GM23338 (cell line): ENCODE measurements at regions not wholly inside any gene's neighbourhood (a gene's known extent, or its start where the extent isn't known, plus 50 kb on each side); places are given as distances from the start of the nearest gene placed in this dataset.

Experiments
- ATAC-seq: fragments of 200-7000 bp; cut with Tn5 transposase; 3 replicates; pipeline ENCODE4 v1.9.1; 2020
- DNase-seq: peaks from one replicate; pipeline ENCODE4 v3.0.0-alpha.2; 2015; ENCODE audit warnings: low spot score
- H2AFZ ChIP-seq: fragments of 200-600 bp; sonication (generic); 2 replicates; pipeline ENCODE4 v1.8.0; 2016; ENCODE audit warnings: antibody characterized with exemption, mild to moderate bottlenecking, moderate library complexity
- H3F3A ChIP-seq: fragments of 200-600 bp; sonication (generic); replicated peaks from 2 replicates; pipeline ENCODE4 v1.8.0; 2017; ENCODE audit warnings: antibody characterized with exemption, mixed run types, low read depth
- H3K27ac ChIP-seq: fragments of 200-600 bp; sonication (generic); 2 replicates; pipeline ENCODE4 v1.6.1; 2016; ENCODE audit warnings: low read depth
- H3K27me3 ChIP-seq: fragments of 200-600 bp; sonication (generic); 2 replicates; pipeline ENCODE4 v1.8.0; 2016; ENCODE audit warnings: mild to moderate bottlenecking, mixed run types, moderate library complexity; ENCODE audit not compliant: insufficient read depth
- H3K36me3 ChIP-seq: fragments of 200-600 bp; sonication (generic); 2 replicates; pipeline ENCODE4 v1.8.0; 2016; ENCODE audit warnings: mild to moderate bottlenecking; ENCODE audit not compliant: insufficient read depth
- H3K4me1 ChIP-seq: fragments of 200-600 bp; sonication (generic); 2 replicates; pipeline ENCODE4 v1.8.0; 2016; ENCODE audit warnings: mild to moderate bottlenecking, moderate library complexity; ENCODE audit not compliant: insufficient read depth
- H3K4me2 ChIP-seq: fragments of 200-600 bp; sonication (generic); 2 replicates; pipeline ENCODE4 v1.7.1; 2017; ENCODE audit warnings: mixed run types
- H3K4me3 ChIP-seq: fragments of 200-600 bp; sonication (generic); 2 replicates; pipeline ENCODE4 v1.6.1; 2016; ENCODE audit warnings: mixed run types
- H3K79me2 ChIP-seq: fragments of 200-600 bp; sonication (generic); replicated peaks from 2 replicates; pipeline ENCODE4 v1.8.0; 2017; ENCODE audit warnings: mild to moderate bottlenecking; ENCODE audit not compliant: insufficient read depth
- H3K9me2 ChIP-seq: fragments of 200-600 bp; sonication (generic); 2 replicates; pipeline ENCODE4 v1.8.0; 2017; ENCODE audit not compliant: insufficient read depth
- H4K20me1 ChIP-seq: fragments of 200-600 bp; sonication (generic); replicated peaks from 2 replicates; pipeline ENCODE4 v1.8.0; 2017; ENCODE audit warnings: mild to moderate bottlenecking; ENCODE audit not compliant: insufficient read depth
- H3K27ac Mint-ChIP-seq: 2 replicates; pipeline ENCODE4 v1.8.0; 2020; ENCODE audit warnings: inconsistent platforms, mild to moderate bottlenecking, moderate library complexity, mixed read lengths
- H3K27me3 Mint-ChIP-seq: 3 replicates; pipeline ENCODE4 v1.8.0; 2022; ENCODE audit warnings: low read depth, mild to moderate bottlenecking, moderate library complexity, mixed read lengths, inconsistent platforms; ENCODE audit not compliant: insufficient read depth, poor library complexity
- H3K36me3 Mint-ChIP-seq: 3 replicates; pipeline ENCODE4 v1.8.0; 2021; ENCODE audit warnings: low read depth, mild to moderate bottlenecking, inconsistent platforms, moderate library complexity, mixed read lengths
- H3K4me1 Mint-ChIP-seq: 3 replicates; pipeline ENCODE4 v1.8.0; 2020; ENCODE audit warnings: mild to moderate bottlenecking, inconsistent platforms, mixed read lengths
- H3K4me3 Mint-ChIP-seq: 3 replicates; pipeline ENCODE4 v1.8.0; 2021; ENCODE audit warnings: moderate library complexity, mild to moderate bottlenecking, inconsistent platforms, mixed read lengths
- H3K9me3 Mint-ChIP-seq: 3 replicates; pipeline ENCODE4 v1.8.0; 2020; ENCODE audit warnings: moderate library complexity, mild to moderate bottlenecking, inconsistent platforms, mixed read lengths
- CREB1 ChIP-seq: fragments of 250-450 bp; sonication (Bioruptor Pico); IDR thresholded peaks from 2 replicates; pipeline ENCODE4 v1.5.0; 2020; ENCODE audit warnings: low read depth, mild to moderate bottlenecking, moderate library complexity
- CTCF ChIP-seq, 2 experiments: fragments of 200-600 bp in 1 of 2; sonication (generic) in 1 of 2; conservative IDR thresholded peaks; 2 replicates each; pipeline versions ENCODE4 v1.5.1 to v1.6.1; 2016 to 2017; ENCODE audit warnings: antibody characterized with exemption in 2 of 2, low read depth in 2 of 2, mild to moderate bottlenecking in 2 of 2, moderate library complexity in 1 of 2
- ETS1 ChIP-seq: IDR thresholded peaks from 2 replicates; pipeline ENCODE4 v1.6.1; 2016; ENCODE audit warnings: antibody characterized with exemption
- EZH2 ChIP-seq: fragments of 200-600 bp; sonication (generic); IDR thresholded peaks from one replicate; pipeline ENCODE4 v1.8.0; 2017; ENCODE audit warnings: antibody characterized with exemption, mild to moderate bottlenecking, low read depth; ENCODE audit not compliant: unreplicated experiment
- EZH2phosphoT487 ChIP-seq: fragments of 200-600 bp; sonication (generic); IDR thresholded peaks from one replicate; pipeline ENCODE4 v1.8.1; 2018; ENCODE audit warnings: antibody characterized with exemption; ENCODE audit not compliant: unreplicated experiment
- JUNB ChIP-seq: IDR thresholded peaks from one replicate; pipeline ENCODE4 v1.6.1; 2016; ENCODE audit warnings: antibody characterized with exemption; ENCODE audit not compliant: unreplicated experiment
- NANOG ChIP-seq: IDR thresholded peaks from 2 replicates; pipeline ENCODE4 v1.6.1; 2016; ENCODE audit warnings: antibody characterized with exemption, borderline replicate concordance
- REST ChIP-seq: IDR thresholded peaks from one replicate; pipeline ENCODE4 v1.6.1; 2018; ENCODE audit warnings: antibody characterized with exemption; ENCODE audit not compliant: unreplicated experiment
- STAT1 ChIP-seq: IDR thresholded peaks from one replicate; pipeline ENCODE4 v1.6.1; 2016; ENCODE audit warnings: antibody characterized with exemption; ENCODE audit not compliant: unreplicated experiment
- ZNF114 ChIP-seq: fragments of 250-450 bp; sonication (Bioruptor Pico); IDR thresholded peaks from 2 replicates; pipeline ENCODE4 v1.5.0; 2020; ENCODE audit warnings: mild to moderate bottlenecking, moderate library complexity
- ZNF331 ChIP-seq: fragments of 250-450 bp; sonication (Bioruptor Pico); IDR thresholded peaks from 2 replicates; pipeline ENCODE4 v1.5.0; 2020; ENCODE audit warnings: low read depth, mild to moderate bottlenecking, moderate library complexity
- ZNF462 ChIP-seq: fragments of 250-450 bp; sonication (Bioruptor Pico); IDR thresholded peaks from 2 replicates; pipeline ENCODE4 v1.5.0; 2020; ENCODE audit warnings: mild to moderate bottlenecking, moderate library complexity

- Mint-ChIP-seq H3K36me3 (no peaks in the 10 kb centered on the region), H3K4me1 (peaks cover 8% of the 10 kb centered on the region), H3K4me3 (no peak overlapping the region), H3K27ac (no peak overlapping the region), H3K27me3 (peaks cover 28% of the 10 kb centered on the region), H3K9me3 (no peaks in the 10 kb centered on the region)
- no peak for DNase-seq
- Histone ChIP-seq H3F3A (no peaks in the 10 kb centered on the region), H3K9me2 (no peaks in the 10 kb centered on the region), H3K36me3 (no peaks in the 10 kb centered on the region), H3K79me2 (no peaks in the 10 kb centered on the region), H3K4me3 (no peak overlapping the region), H3K27me3 (peaks cover 58% of the 10 kb centered on the region), H2AFZ (no peak overlapping the region), H3K4me1 (0 out of 2 replicates have a peak, but pooled peaks cover 5% of the 10 kb centered on the region), H3K27ac (no peak overlapping the region), H4K20me1 (no peaks in the 10 kb centered on the region), H3K4me2 (no peak overlapping the region)
- no peak for ATAC-seq
- TF ChIP-seq ZNF114 (CRISPR knock-in tag) (no peak), NANOG (no peak), ETS1 (no peak), CTCF (conservative IDR thresholded peaks at IDR 0.05; ENCODE audit: low read depth in 2 of 2) (no peak), ZNF462 (CRISPR knock-in tag) (no peak), CREB1 (CRISPR knock-in tag) (no peak), STAT1 (no peak), REST (no peak), ZNF331 (CRISPR knock-in tag) (no peak), EZH2 (no peak), JUNB (no peak), EZH2phosphoT487 (no peak)
These were observed 356.2 kb downstream of the SNAPC1 start for GRCh38 chr14:62118461-62118860.
